Lung (tissue), 11 donors: ENCODE measurements at regions not wholly inside any gene's neighbourhood (a gene's known extent, or its start where the extent isn't known, plus 50 kb on each side); places are given as distances from the start of the nearest gene placed in this dataset.

Experiments used
- ATAC-seq: fragments of 200-7000 bp; cut with Tn5 transposase; one replicate; pipeline ENCODE4 v1.9.1; 2020; ENCODE audit warnings: moderate number of reproducible peaks; ENCODE audit not compliant: insufficient read depth, low FRiP score
- DNase-seq, 3 donors: peaks; one replicate each; pipeline ENCODE4 v3.0.0-alpha.2; 2013 to 2017
- H3K27ac ChIP-seq, 2 donors: one replicate each; pipeline ENCODE4 v1.5.1; 2013; ENCODE audit warnings: mild to moderate bottlenecking in 2 of 2, moderate library complexity in 2 of 2, control low read depth in 1 of 2, inconsistent platforms in 1 of 2, low read depth in 1 of 2, low read length in 1 of 2
- H3K27me3 ChIP-seq, 3 donors: one replicate each; pipeline ENCODE4 v1.5.1; 2013; ENCODE audit warnings: low read length in 2 of 3; ENCODE audit not compliant: control insufficient read depth in 3 of 3, insufficient read depth in 3 of 3
- H3K36me3 ChIP-seq, 4 donors: one replicate each; pipeline ENCODE4 v1.5.1; 2013; ENCODE audit warnings: low read length in 4 of 4, mild to moderate bottlenecking in 1 of 4, moderate library complexity in 1 of 4; ENCODE audit not compliant: control insufficient read depth in 4 of 4, insufficient read depth in 4 of 4
- H3K4me1 ChIP-seq, 5 donors: one replicate each; pipeline ENCODE4 v1.5.1; 2013; ENCODE audit warnings: low read length in 5 of 5, mild to moderate bottlenecking in 2 of 5, moderate library complexity in 1 of 5; ENCODE audit not compliant: control insufficient read depth in 5 of 5, insufficient read depth in 5 of 5
- H3K4me3 ChIP-seq: one replicate; pipeline ENCODE4 v1.5.1; 2013; ENCODE audit warnings: mild to moderate bottlenecking, control low read depth, moderate library complexity
- H3K9ac ChIP-seq, 2 donors: one replicate each; pipeline ENCODE4 v1.5.1; 2013; ENCODE audit warnings: low read length in 2 of 2, control low read depth in 1 of 2; ENCODE audit not compliant: insufficient read depth in 1 of 2
- H3K9me3 ChIP-seq, 4 donors: one replicate each; pipeline ENCODE4 v1.5.1; 2013; ENCODE audit warnings: low read length in 3 of 4, mild to moderate bottlenecking in 1 of 4, moderate library complexity in 1 of 4; ENCODE audit not compliant: control insufficient read depth in 4 of 4, insufficient read depth in 3 of 4
- WGBS, 2 donors: extraction: QIAGEN DNeasy Blood & Tissue Kit; methylation state at CpG; one replicate each; pipeline ENCODE4 v1.1.7; 2013; 5-methylcytosine and 5-hydroxymethylcytosine counted together
- TF ChIP-seq, protein P1 (sequence below): IDR thresholded peaks from 2 replicates; pipeline ENCODE4 v1.5.1; 2012; ENCODE audit warnings: mild to moderate bottlenecking; ENCODE audit errors: control extremely low read depth, extremely low read depth
- donor health status: control.
- donor health status: control.
- donor health status: Bipolar disorder and iron deficiency.
- donor health status: healthy.
- donor health status: DM: yes; HTN: yes; CAD: no.

GRCh38 chr11:94700622-94701021, 67.5 kb upstream of the AMOTL1 start:
- Histone ChIP-seq H3K4me3 (no peak overlapping the region), H3K27me3 (no peaks in the 10 kb centered on the region), H3K4me1 (no peaks in the 10 kb centered on the region), H3K9me3 (no peaks in the 10 kb centered on the region), H3K27ac (no peak overlapping the region), H3K36me3 (no peaks in the 10 kb centered on the region), H3K9ac (no peak overlapping the region)
- DNase-seq (no peak), ATAC-seq (no peak)
- WGBS, 2 donors: 88 to 100% methylated on average over 1 of the region's 1 CpG
- TF ChIP-seq, protein P1, sequence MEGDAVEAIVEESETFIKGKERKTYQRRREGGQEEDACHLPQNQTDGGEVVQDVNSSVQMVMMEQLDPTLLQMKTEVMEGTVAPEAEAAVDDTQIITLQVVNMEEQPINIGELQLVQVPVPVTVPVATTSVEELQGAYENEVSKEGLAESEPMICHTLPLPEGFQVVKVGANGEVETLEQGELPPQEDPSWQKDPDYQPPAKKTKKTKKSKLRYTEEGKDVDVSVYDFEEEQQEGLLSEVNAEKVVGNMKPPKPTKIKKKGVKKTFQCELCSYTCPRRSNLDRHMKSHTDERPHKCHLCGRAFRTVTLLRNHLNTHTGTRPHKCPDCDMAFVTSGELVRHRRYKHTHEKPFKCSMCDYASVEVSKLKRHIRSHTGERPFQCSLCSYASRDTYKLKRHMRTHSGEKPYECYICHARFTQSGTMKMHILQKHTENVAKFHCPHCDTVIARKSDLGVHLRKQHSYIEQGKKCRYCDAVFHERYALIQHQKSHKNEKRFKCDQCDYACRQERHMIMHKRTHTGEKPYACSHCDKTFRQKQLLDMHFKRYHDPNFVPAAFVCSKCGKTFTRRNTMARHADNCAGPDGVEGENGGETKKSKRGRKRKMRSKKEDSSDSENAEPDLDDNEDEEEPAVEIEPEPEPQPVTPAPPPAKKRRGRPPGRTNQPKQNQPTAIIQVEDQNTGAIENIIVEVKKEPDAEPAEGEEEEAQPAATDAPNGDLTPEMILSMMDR: no peak

GRCh38 chr11:94702481-94702880, 65.7 kb upstream of the AMOTL1 start:
- TF ChIP-seq, protein P1: no peak
- no peaks in the 10 kb centered on the region for H3K36me3 ChIP-seq
- WGBS, 2 donors: 96 to 100% methylated on average over 1 of the region's 1 CpG
- H3K4me1 ChIP-seq: peaks cover 0 to 10% (median 0%) of the 10 kb centered on the region in 5 donors
- no peak overlapping the region for H3K9ac ChIP-seq
- DNase-seq: no peak
- no peaks in the 10 kb centered on the region for H3K27me3 ChIP-seq
- no peaks in the 10 kb centered on the region for H3K9me3 ChIP-seq
- no peak for ATAC-seq
- H3K27ac ChIP-seq: no peak overlapping the region
- no peak overlapping the region for H3K4me3 ChIP-seq

- DNase-seq: no peak
- peaks cover 0 to 10% (median 0%) of the 10 kb centered on the region in 5 donors for H3K4me1 ChIP-seq
- no peak for ATAC-seq
- TF ChIP-seq, protein P1: no peak
- no peak overlapping the region for H3K9ac ChIP-seq
- no peak overlapping the region for H3K27ac ChIP-seq
- H3K36me3 ChIP-seq: no peaks in the 10 kb centered on the region
- no peak overlapping the region for H3K4me3 ChIP-seq
- H3K27me3 ChIP-seq: no peaks in the 10 kb centered on the region
- peaks cover 0 to 5% (median 0%) of the 10 kb centered on the region in 4 donors for H3K9me3 ChIP-seq
These were observed 62.7 kb upstream of the AMOTL1 start for GRCh38 chr11:94705419-94705818.

- Histone ChIP-seq H3K4me1 (peaks cover 0 to 10% (median 0%) of the 10 kb centered on the region in 5 donors), H3K9ac (no peak overlapping the region), H3K36me3 (no peaks in the 10 kb centered on the region), H3K27ac (no peak overlapping the region), H3K9me3 (peaks cover 0 to 5% (median 0%) of the 10 kb centered on the region in 4 donors), H3K4me3 (no peak overlapping the region), H3K27me3 (no peaks in the 10 kb centered on the region)
- ATAC-seq (no peak), DNase-seq (no peak)
- TF ChIP-seq, protein P1: no peak
- WGBS, 2 donors: 84 to 85% methylated on average over 6 of the region's 6 CpGs
These were observed 62.1 kb upstream of the AMOTL1 start for GRCh38 chr11:94705891-94706615.
